Stomach (tissue), 4 donors: ENCODE measurements at regions not wholly inside any gene's neighbourhood (a gene's known extent, or its start where the extent isn't known, plus 50 kb on each side); places are given as distances from the start of the nearest gene placed in this dataset.

Experiments used
- EP300 ChIP-seq: sonication (generic); formaldehyde crosslinking; IDR thresholded peaks from one replicate; pipeline ENCODE4 v1.6.1; 2017; ENCODE audit warnings: antibody characterized with exemption
- POLR2A ChIP-seq, 4 donors: fragments of 450-650 bp; IDR thresholded peaks; one replicate each; pipeline ENCODE4 v1.6.1; 2016; ENCODE audit warnings: antibody characterized with exemption in 4 of 4, control low read depth in 2 of 4, mild to moderate bottlenecking in 1 of 4, moderate library complexity in 1 of 4
- POLR2AphosphoS5 ChIP-seq, 3 donors: sonication (generic); formaldehyde crosslinking; IDR thresholded peaks; one replicate each; pipeline ENCODE4 v1.6.1; 2016; ENCODE audit warnings: antibody characterized with exemption in 3 of 3
- TF ChIP-seq, protein P1 (sequence below), 7 experiments: fragments of 450-650 bp in 4 of 7; fragments of 200-600 bp in 3 of 7; sonication (generic) in 3 of 7; IDR thresholded peaks; one replicate each; pipeline ENCODE4 v1.5.1; 2016 to 2019; ENCODE audit warnings: antibody characterized with exemption in 7 of 7, control low read depth in 2 of 7, mild to moderate bottlenecking in 1 of 7

- TF ChIP-seq, protein P1, sequence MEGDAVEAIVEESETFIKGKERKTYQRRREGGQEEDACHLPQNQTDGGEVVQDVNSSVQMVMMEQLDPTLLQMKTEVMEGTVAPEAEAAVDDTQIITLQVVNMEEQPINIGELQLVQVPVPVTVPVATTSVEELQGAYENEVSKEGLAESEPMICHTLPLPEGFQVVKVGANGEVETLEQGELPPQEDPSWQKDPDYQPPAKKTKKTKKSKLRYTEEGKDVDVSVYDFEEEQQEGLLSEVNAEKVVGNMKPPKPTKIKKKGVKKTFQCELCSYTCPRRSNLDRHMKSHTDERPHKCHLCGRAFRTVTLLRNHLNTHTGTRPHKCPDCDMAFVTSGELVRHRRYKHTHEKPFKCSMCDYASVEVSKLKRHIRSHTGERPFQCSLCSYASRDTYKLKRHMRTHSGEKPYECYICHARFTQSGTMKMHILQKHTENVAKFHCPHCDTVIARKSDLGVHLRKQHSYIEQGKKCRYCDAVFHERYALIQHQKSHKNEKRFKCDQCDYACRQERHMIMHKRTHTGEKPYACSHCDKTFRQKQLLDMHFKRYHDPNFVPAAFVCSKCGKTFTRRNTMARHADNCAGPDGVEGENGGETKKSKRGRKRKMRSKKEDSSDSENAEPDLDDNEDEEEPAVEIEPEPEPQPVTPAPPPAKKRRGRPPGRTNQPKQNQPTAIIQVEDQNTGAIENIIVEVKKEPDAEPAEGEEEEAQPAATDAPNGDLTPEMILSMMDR (IDR thresholded peaks at IDR 0.05): no peak
- TF ChIP-seq POLR2A (IDR thresholded peaks at IDR 0.05) (no peak), POLR2AphosphoS5 (IDR thresholded peaks at IDR 0.05) (no peak), EP300 (no peak)
Measured at GRCh38 chr12:89262855-89263552, 89.3 kb downstream of the DUSP6 start.
